ENCODE measurements at regions not wholly inside any gene's neighbourhood (a gene's known extent, or its start where the extent isn't known, plus 50 kb on each side); places are given as distances from the start of the nearest gene placed in this dataset.

DNA sequence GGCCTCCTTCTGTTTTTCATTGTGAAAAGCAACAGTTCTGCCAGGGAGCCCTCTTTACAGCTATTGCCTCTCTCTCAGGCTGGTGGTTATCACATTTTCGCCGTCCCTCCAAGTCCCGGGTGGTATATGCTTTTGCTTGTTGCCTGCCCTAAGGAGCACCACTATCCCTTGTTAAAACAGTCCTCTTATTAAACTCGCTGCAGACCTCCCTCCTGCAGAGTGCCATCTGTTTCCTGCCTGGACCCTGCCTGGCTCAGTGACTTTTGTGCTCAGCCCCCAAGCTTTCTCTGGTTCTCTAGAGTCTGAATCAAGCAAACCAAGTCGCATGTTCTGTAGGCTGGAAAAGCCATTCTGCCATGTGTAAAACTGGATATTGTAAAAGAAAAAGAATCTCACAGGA, 72.1 kb upstream of the FHL2 start:
- no peaks in the 10 kb centered on the region for H3K4me1 ChIP-seq (ENCODE audit: control insufficient read depth, low read length)
- H3K27me3 ChIP-seq (ENCODE audit: control insufficient read depth, low read length) = peaks cover 9% of the 10 kb centered on the region
- H3K9me3 ChIP-seq (ENCODE audit: control insufficient read depth, insufficient read depth, low read length) = no peaks in the 10 kb centered on the region
- H3K4me2 ChIP-seq (ENCODE audit: low read length) = no peak overlapping the region
- no peaks in the 10 kb centered on the region for H4K20me1 ChIP-seq (ENCODE audit: control insufficient read depth, insufficient read depth, low read depth, low read length)
- no peaks in the 10 kb centered on the region for H3K9me2 ChIP-seq (replicated peaks; ENCODE audit: control insufficient read depth, low read length)
- H3F3A ChIP-seq (ENCODE audit: control insufficient read depth, insufficient read depth) = no peaks in the 10 kb centered on the region
- H3K79me2 ChIP-seq (ENCODE audit: control insufficient read depth, low read length) = no peaks in the 10 kb centered on the region
- H3K4me3 ChIP-seq (ENCODE audit: low read length) = no peak overlapping the region
- no peaks in the 10 kb centered on the region for H3K36me3 ChIP-seq (ENCODE audit: control insufficient read depth, low read length)
- TF ChIP-seq CTCF (IDR thresholded peaks at IDR 0.05; ENCODE audit: low read depth, low read length, poor library complexity, severe bottlenecking) (no peak), EZH2phosphoT487 (IDR thresholded peaks at IDR 0.05; ENCODE audit: borderline replicate concordance, low read length) (no peak)
- H3K27ac ChIP-seq (ENCODE audit: low read depth, low read length) = no peak overlapping the region

DNA sequence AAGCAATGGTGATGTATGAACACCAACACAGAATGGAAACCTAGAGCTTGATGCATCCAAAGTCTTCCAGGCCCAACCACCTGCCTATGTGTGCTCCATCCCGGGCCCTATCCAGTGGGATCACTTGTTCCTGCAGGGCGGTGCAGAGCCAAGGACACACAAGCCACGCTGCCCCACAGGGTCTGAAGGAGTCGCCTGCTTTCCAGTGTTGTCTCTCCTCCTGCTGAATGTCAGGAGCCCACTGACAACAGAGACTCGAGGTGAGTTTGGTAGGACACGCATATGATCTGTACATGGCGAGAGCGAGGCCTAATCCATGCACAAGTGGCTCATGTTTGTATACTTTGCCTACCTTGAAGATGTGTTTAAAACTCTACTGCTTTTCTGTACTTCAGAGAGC, 70.9 kb upstream of the FHL2 start:
- Histone ChIP-seq H3K27ac (ENCODE audit: low read depth, low read length) (no peak overlapping the region), H3K9me3 (ENCODE audit: control insufficient read depth, insufficient read depth, low read length) (no peaks in the 10 kb centered on the region), H3K4me2 (ENCODE audit: low read length) (no peak overlapping the region), H3K79me2 (ENCODE audit: control insufficient read depth, low read length) (no peaks in the 10 kb centered on the region), H3K27me3 (ENCODE audit: control insufficient read depth, low read length) (peaks cover 9% of the 10 kb centered on the region), H3K4me3 (ENCODE audit: low read length) (no peak overlapping the region), H4K20me1 (ENCODE audit: control insufficient read depth, insufficient read depth, low read depth, low read length) (no peaks in the 10 kb centered on the region), H3K4me1 (ENCODE audit: control insufficient read depth, low read length) (no peaks in the 10 kb centered on the region), H3K9me2 (replicated peaks; ENCODE audit: control insufficient read depth, low read length) (no peaks in the 10 kb centered on the region), H3K36me3 (ENCODE audit: control insufficient read depth, low read length) (no peaks in the 10 kb centered on the region), H3F3A (ENCODE audit: control insufficient read depth, insufficient read depth) (no peaks in the 10 kb centered on the region)
- TF ChIP-seq EZH2phosphoT487 (IDR thresholded peaks at IDR 0.05; ENCODE audit: borderline replicate concordance, low read length) (no peak), CTCF (IDR thresholded peaks at IDR 0.05; ENCODE audit: low read depth, low read length, poor library complexity, severe bottlenecking) (no peak)

DNA sequence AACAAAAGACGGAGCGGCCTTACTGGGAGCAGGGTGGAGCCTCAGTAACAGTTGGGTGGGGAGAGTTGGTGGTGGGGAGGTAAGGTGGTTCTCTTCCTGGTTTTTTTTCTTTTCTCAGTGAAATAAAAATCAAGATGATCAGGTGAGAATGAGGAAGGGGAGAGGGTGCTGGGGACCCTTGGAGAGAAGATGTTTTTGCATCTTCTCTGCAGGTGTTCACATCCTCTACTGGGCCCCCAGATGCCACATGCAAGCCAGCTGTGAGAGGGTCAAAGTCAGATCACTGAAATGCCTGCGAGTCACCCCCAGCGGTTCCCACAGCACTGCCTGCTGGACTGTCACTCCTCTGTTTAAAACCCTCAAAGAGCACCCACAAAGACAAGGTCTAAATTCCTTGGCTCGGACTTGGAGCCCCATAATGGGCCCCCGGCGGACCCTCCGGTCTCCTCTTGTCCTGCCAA, 69.8 kb upstream of the FHL2 start:
- H4K20me1 ChIP-seq (ENCODE audit: control insufficient read depth, insufficient read depth, low read depth, low read length) = no peaks in the 10 kb centered on the region
- no peak overlapping the region for H3K27ac ChIP-seq (ENCODE audit: low read depth, low read length)
- H3K9me3 ChIP-seq (ENCODE audit: control insufficient read depth, insufficient read depth, low read length) = no peaks in the 10 kb centered on the region
- no peak for TF ChIP-seq EZH2phosphoT487 (IDR thresholded peaks at IDR 0.05; ENCODE audit: borderline replicate concordance, low read length)
- no peak for TF ChIP-seq CTCF (IDR thresholded peaks at IDR 0.05; ENCODE audit: low read depth, low read length, poor library complexity, severe bottlenecking)
- no peaks in the 10 kb centered on the region for H3K79me2 ChIP-seq (ENCODE audit: control insufficient read depth, low read length)
- H3F3A ChIP-seq (ENCODE audit: control insufficient read depth, insufficient read depth) = no peaks in the 10 kb centered on the region
- no peaks in the 10 kb centered on the region for H3K9me2 ChIP-seq (replicated peaks; ENCODE audit: control insufficient read depth, low read length)
- H3K27me3 ChIP-seq (ENCODE audit: control insufficient read depth, low read length) = peaks cover 9% of the 10 kb centered on the region
- no peak overlapping the region for H3K4me3 ChIP-seq (ENCODE audit: low read length)
- no peaks in the 10 kb centered on the region for H3K36me3 ChIP-seq (ENCODE audit: control insufficient read depth, low read length)
- H3K4me1 ChIP-seq (ENCODE audit: control insufficient read depth, low read length) = no peaks in the 10 kb centered on the region
- no peak overlapping the region for H3K4me2 ChIP-seq (ENCODE audit: low read length)

- H3K9me2 ChIP-seq (replicated peaks; ENCODE audit: control insufficient read depth, low read length) = no peaks in the 10 kb centered on the region
- H4K20me1 ChIP-seq (ENCODE audit: control insufficient read depth, insufficient read depth, low read depth, low read length) = no peaks in the 10 kb centered on the region
- H3K36me3 ChIP-seq (ENCODE audit: control insufficient read depth, low read length) = no peaks in the 10 kb centered on the region
- H3K4me1 ChIP-seq (ENCODE audit: control insufficient read depth, low read length) = no peaks in the 10 kb centered on the region
- H3K4me3 ChIP-seq (ENCODE audit: low read length) = no peak overlapping the region
- H3K27me3 ChIP-seq (ENCODE audit: control insufficient read depth, low read length) = no peaks in the 10 kb centered on the region
- TF ChIP-seq CTCF (IDR thresholded peaks at IDR 0.05; ENCODE audit: low read depth, low read length, poor library complexity, severe bottlenecking) (no peak), EZH2phosphoT487 (IDR thresholded peaks at IDR 0.05; ENCODE audit: borderline replicate concordance, low read length) (no peak)
- no peak overlapping the region for H3K27ac ChIP-seq (ENCODE audit: low read depth, low read length)
- H3F3A ChIP-seq (ENCODE audit: control insufficient read depth, insufficient read depth) = no peaks in the 10 kb centered on the region
- no peak overlapping the region for H3K4me2 ChIP-seq (ENCODE audit: low read length)
- no peaks in the 10 kb centered on the region for H3K9me3 ChIP-seq (ENCODE audit: control insufficient read depth, insufficient read depth, low read length)
- H3K79me2 ChIP-seq (ENCODE audit: control insufficient read depth, low read length) = no peaks in the 10 kb centered on the region
These were observed 65.5 kb upstream of the FHL2 start for GRCh38 chr2:105464325-105464724.

All from DOHH2 (cell line).